Sciatic nerve (tissue), 2 donors: ENCODE measurements at regions not wholly inside any gene's neighbourhood (a gene's known extent, or its start where the extent isn't known, plus 50 kb on each side); places are given as distances from the start of the nearest gene placed in this dataset.
"Not testable (repeated sequence)": the region's sequence is repeated elsewhere in the genome, so short reads cannot be mapped to it uniquely, and the experiment has no call there.

Source experiments
- ATAC-seq: fragments of 200-7000 bp; cut with Tn5 transposase; one replicate; pipeline ENCODE4 v1.9.1; 2020; ENCODE audit warnings: mild to moderate bottlenecking, moderate library complexity
- DNase-seq: peaks from one replicate; pipeline ENCODE4 v3.0.0-alpha.2; 2020; ENCODE audit warnings: low spot score
- intact Hi-C: fragments of 100-400 bp; cut with DNase I; formaldehyde crosslinking; loops from one replicate; pipeline ENCODE4 v1.14.2; 2022
- donor health status: DM: no; HTN: no; CAD: no.
- donor health status: DM: no; HTN: no; CAD: no.

GRCh38 chr6:19697744-19698290 lies 139.4 kb upstream of the ID4 start:
- no peak for DNase-seq
- no peak for ATAC-seq
- intact Hi-C loops, result no loop called here

- ATAC-seq (no peak), DNase-seq (no peak)
- intact Hi-C loops, result no loop called here
These were observed 137.2 kb upstream of the ID4 start for GRCh38 chr6:19699932-19700331.

- no peak for ATAC-seq
- intact Hi-C loops, result no loop called here
- no peak for DNase-seq
These were observed 131.6 kb upstream of the ID4 start for GRCh38 chr6:19705606-19706005.

GRCh38 chr6:19712012-19712688 lies 125.0 kb upstream of the ID4 start:
- ATAC-seq, result no peak
- intact Hi-C loops, result no loop called here
- no peak for DNase-seq

- no peak for DNase-seq
- intact Hi-C loops, result no loop called here
- ATAC-seq, result no peak
These were observed 124.2 kb upstream of the ID4 start for GRCh38 chr6:19712998-19713397.

- DNase-seq, result no peak
- intact Hi-C loops, result no loop called here
- ATAC-seq, result no peak
These were observed 123.8 kb upstream of the ID4 start for GRCh38 chr6:19713411-19713810.

GRCh38 chr6:19713984-19714383 lies 123.2 kb upstream of the ID4 start:
- intact Hi-C loops, result no loop called here
- ATAC-seq (no peak), DNase-seq (no peak)

- DNase-seq (no peak), ATAC-seq (no peak)
- intact Hi-C loops, result no loop called here
These were observed 122.6 kb upstream of the ID4 start for GRCh38 chr6:19714434-19715166.

GRCh38 chr6:19715167-19715551 lies 122.0 kb upstream of the ID4 start:
- ATAC-seq, result no peak
- intact Hi-C loops, result no loop called here

GRCh38 chr6:19719691-19720128 lies 117.5 kb upstream of the ID4 start:
- ATAC-seq, result no peak
- intact Hi-C loops, result no loop called here
- no peak for DNase-seq

More at GRCh38 chr6:19715167-19715551, 122.0 kb upstream of the ID4 start:
- no peak for DNase-seq

- ATAC-seq (no peak), DNase-seq (no peak)
- intact Hi-C loops, result no loop called here
These were observed 115.3 kb upstream of the ID4 start for GRCh38 chr6:19721766-19722377.

GRCh38 chr6:19722999-19723398 lies 114.2 kb upstream of the ID4 start:
- intact Hi-C loops, result no loop called here
- no peak for DNase-seq
- no peak for ATAC-seq

GRCh38 chr6:19723545-19723944 lies 113.6 kb upstream of the ID4 start:
- ATAC-seq, result no peak
- DNase-seq, result no peak
- intact Hi-C loops, result no loop called here

GRCh38 chr6:19725436-19725835 lies 111.7 kb upstream of the ID4 start:
- intact Hi-C loops, ATAC-seq, DNase-seq: not testable (repeated sequence)

GRCh38 chr6:19731282-19731681 lies 105.9 kb upstream of the ID4 start:
- ATAC-seq (no peak), DNase-seq (no peak)
- intact Hi-C loops, result no loop called here

GRCh38 chr6:19734061-19734460 lies 103.1 kb upstream of the ID4 start:
- DNase-seq, result no peak
- ATAC-seq, result no peak
- intact Hi-C loops, result no loop called here

GRCh38 chr6:19734519-19734918 lies 102.7 kb upstream of the ID4 start:
- DNase-seq (no peak), ATAC-seq (no peak)
- intact Hi-C loops, result no loop called here

GRCh38 chr6:19736066-19736465 lies 101.1 kb upstream of the ID4 start:
- intact Hi-C loops, result no loop called here
- ATAC-seq, result no peak
- DNase-seq, result no peak

GRCh38 chr6:19738010-19738409 lies 99.2 kb upstream of the ID4 start:
- no peak for ATAC-seq

GRCh38 chr6:19749722-19750121 lies 87.4 kb upstream of the ID4 start:
- no peak for ATAC-seq
- intact Hi-C loops, result no loop called here
- DNase-seq, result no peak

More at GRCh38 chr6:19738010-19738409, 99.2 kb upstream of the ID4 start:
- DNase-seq, result no peak
- intact Hi-C loops, result no loop called here
